HL-60 (cell line): ENCODE measurements at regions not wholly inside any gene's neighbourhood (a gene's known extent, or its start where the extent isn't known, plus 50 kb on each side); places are given as distances from the start of the nearest gene placed in this dataset.

Source experiments
- GABPA ChIP-seq: IDR thresholded peaks from 2 replicates; pipeline ENCODE4 v1.6.1; 2012; ENCODE audit warnings: low read depth
- POLR2AphosphoS5 ChIP-seq: IDR thresholded peaks from 2 replicates; pipeline ENCODE4 v1.6.1; 2012; ENCODE audit warnings: low read depth
- SPI1 ChIP-seq: IDR thresholded peaks from 2 replicates; pipeline ENCODE4 v1.6.1; 2012; ENCODE audit warnings: low read depth, mild to moderate bottlenecking, borderline replicate concordance
- TF ChIP-seq, protein P1 (sequence below): IDR thresholded peaks from one replicate; pipeline ENCODE4 v1.5.1; 2011; ENCODE audit warnings: low read length, control low read depth, inconsistent platforms; ENCODE audit not compliant: insufficient read depth
- TF ChIP-seq, protein P2 (sequence below): IDR thresholded peaks from 2 replicates; pipeline ENCODE4 v1.6.1; 2012; ENCODE audit warnings: low read depth; ENCODE audit not compliant: insufficient replicate concordance

DNA sequence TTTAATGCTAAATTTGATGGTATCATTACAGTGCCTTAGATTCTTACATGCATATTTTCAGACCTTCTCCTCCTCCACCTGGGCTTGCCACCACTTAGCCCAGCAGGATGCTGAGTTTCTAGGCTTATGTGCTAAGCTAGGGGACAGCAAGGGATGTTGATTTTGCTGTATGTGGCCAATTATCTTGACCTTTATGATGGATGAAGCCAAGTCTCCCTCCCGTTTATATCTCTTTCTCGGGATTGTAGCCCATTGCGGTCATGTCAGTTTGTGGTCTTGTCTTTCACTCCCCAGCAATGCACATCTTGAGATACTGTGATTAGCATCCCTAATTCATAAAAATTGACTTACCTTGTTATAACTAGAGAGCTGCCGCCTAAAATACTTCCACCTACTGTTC is 278.7 kb upstream of the SOX2 start:
- TF ChIP-seq, protein P1, sequence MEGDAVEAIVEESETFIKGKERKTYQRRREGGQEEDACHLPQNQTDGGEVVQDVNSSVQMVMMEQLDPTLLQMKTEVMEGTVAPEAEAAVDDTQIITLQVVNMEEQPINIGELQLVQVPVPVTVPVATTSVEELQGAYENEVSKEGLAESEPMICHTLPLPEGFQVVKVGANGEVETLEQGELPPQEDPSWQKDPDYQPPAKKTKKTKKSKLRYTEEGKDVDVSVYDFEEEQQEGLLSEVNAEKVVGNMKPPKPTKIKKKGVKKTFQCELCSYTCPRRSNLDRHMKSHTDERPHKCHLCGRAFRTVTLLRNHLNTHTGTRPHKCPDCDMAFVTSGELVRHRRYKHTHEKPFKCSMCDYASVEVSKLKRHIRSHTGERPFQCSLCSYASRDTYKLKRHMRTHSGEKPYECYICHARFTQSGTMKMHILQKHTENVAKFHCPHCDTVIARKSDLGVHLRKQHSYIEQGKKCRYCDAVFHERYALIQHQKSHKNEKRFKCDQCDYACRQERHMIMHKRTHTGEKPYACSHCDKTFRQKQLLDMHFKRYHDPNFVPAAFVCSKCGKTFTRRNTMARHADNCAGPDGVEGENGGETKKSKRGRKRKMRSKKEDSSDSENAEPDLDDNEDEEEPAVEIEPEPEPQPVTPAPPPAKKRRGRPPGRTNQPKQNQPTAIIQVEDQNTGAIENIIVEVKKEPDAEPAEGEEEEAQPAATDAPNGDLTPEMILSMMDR, result no peak
- TF ChIP-seq POLR2AphosphoS5, result no peak
- no peak for TF ChIP-seq SPI1
- TF ChIP-seq, protein P2, sequence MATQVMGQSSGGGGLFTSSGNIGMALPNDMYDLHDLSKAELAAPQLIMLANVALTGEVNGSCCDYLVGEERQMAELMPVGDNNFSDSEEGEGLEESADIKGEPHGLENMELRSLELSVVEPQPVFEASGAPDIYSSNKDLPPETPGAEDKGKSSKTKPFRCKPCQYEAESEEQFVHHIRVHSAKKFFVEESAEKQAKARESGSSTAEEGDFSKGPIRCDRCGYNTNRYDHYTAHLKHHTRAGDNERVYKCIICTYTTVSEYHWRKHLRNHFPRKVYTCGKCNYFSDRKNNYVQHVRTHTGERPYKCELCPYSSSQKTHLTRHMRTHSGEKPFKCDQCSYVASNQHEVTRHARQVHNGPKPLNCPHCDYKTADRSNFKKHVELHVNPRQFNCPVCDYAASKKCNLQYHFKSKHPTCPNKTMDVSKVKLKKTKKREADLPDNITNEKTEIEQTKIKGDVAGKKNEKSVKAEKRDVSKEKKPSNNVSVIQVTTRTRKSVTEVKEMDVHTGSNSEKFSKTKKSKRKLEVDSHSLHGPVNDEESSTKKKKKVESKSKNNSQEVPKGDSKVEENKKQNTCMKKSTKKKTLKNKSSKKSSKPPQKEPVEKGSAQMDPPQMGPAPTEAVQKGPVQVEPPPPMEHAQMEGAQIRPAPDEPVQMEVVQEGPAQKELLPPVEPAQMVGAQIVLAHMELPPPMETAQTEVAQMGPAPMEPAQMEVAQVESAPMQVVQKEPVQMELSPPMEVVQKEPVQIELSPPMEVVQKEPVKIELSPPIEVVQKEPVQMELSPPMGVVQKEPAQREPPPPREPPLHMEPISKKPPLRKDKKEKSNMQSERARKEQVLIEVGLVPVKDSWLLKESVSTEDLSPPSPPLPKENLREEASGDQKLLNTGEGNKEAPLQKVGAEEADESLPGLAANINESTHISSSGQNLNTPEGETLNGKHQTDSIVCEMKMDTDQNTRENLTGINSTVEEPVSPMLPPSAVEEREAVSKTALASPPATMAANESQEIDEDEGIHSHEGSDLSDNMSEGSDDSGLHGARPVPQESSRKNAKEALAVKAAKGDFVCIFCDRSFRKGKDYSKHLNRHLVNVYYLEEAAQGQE, result no peak
- no peak for TF ChIP-seq GABPA
